ENCODE measurements at regions not wholly inside any gene's neighbourhood (a gene's known extent, or its start where the extent isn't known, plus 50 kb on each side); places are given as distances from the start of the nearest gene placed in this dataset.

DNA sequence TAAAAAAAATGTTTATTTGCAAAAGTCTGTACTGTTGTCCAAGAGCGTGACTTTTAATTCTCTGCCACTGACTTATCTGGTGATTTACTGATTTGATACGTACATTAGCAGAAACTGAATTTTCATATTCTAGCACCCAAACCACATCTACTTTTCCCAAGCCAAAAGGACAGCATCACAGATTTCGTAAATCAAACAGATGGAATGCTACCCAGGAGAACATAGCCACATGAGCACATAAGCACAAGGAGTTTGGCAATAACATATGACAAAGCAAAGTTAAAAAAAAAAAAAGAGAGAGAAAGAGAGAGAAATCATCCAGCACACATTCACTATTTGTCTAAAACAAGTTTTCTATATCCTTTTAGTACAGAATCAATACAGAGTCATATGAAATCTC, 83.7 kb downstream of the HINT1 start:
- no peaks in the 10 kb centered on the region for H3K27me3 ChIP-seq
- H3K4me3 ChIP-seq (ENCODE audit: low read depth, low read length) = no peak overlapping the region
- TF ChIP-seq, protein P1, sequence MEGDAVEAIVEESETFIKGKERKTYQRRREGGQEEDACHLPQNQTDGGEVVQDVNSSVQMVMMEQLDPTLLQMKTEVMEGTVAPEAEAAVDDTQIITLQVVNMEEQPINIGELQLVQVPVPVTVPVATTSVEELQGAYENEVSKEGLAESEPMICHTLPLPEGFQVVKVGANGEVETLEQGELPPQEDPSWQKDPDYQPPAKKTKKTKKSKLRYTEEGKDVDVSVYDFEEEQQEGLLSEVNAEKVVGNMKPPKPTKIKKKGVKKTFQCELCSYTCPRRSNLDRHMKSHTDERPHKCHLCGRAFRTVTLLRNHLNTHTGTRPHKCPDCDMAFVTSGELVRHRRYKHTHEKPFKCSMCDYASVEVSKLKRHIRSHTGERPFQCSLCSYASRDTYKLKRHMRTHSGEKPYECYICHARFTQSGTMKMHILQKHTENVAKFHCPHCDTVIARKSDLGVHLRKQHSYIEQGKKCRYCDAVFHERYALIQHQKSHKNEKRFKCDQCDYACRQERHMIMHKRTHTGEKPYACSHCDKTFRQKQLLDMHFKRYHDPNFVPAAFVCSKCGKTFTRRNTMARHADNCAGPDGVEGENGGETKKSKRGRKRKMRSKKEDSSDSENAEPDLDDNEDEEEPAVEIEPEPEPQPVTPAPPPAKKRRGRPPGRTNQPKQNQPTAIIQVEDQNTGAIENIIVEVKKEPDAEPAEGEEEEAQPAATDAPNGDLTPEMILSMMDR (IDR thresholded peaks at IDR 0.05; ENCODE audit: low read depth, low read length) = no peak
- no peak for DNase-seq
- H3K36me3 ChIP-seq = no peaks in the 10 kb centered on the region
- H3K9me3 ChIP-seq = no peaks in the 10 kb centered on the region
- H3K4me1 ChIP-seq = no peaks in the 10 kb centered on the region

DNA sequence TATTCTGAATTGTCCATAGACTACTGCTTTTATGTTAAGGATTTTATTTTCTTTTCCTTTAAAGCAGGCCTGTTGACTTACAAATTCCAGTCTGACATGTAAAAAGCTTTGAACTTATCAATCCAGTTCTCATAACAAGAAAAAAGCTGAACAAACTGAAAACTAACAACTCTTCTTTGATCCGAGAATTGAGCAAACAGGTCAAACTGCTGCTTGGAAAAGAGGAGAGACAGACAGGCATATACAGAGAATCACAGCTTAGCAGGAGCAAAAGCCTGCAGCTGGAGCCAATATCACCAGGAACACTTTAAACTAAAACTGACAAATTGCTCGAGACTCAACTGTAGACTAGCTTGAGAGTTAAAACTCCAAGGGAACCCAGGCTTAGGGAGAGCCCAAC, 85.8 kb downstream of the HINT1 start:
- TF ChIP-seq, protein P1 (IDR thresholded peaks at IDR 0.05; ENCODE audit: low read depth, low read length) = no peak
- Histone ChIP-seq H3K4me1 (no peaks in the 10 kb centered on the region), H3K4me3 (ENCODE audit: low read depth, low read length) (no peak overlapping the region), H3K36me3 (no peaks in the 10 kb centered on the region), H3K27me3 (no peaks in the 10 kb centered on the region), H3K9me3 (no peaks in the 10 kb centered on the region)
- no peak for DNase-seq

DNA sequence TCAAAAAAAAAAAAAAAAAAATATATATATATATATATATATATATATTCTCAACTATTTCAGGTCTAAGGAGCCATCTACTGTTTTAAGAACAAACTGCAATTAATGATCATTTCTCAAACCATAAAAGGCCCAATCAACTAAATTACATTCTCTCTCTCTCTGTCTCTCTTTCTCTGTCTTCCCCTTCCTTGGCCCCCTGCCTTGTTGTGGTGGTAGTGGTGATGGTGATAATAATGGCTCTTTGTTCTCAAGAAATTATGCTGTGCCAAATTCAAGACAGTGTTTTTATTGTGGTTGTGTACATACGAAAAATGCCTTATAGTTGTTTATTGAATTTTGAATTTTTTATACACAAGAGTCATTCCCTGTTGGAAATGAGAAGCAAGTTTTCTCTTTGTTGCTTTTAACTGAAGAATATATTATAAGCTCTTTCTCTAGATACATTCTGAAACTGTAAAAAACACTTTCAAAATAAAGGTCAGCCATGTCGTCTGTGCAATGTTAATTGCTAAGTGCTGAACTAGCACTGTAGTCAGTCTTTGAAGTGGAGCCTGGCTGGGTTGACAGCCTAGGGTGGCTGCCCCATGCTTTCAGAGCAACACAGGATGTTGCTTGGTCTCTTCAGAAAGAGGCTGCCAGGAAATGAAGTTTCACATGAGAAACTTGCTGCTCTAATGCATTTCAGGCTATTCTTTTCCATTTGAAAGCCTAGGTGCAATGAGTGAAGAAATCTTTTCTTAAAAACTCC, 96.0 kb downstream of the HINT1 start:
- no peak for DNase-seq
- TF ChIP-seq, protein P1 (IDR thresholded peaks at IDR 0.05; ENCODE audit: low read depth, low read length) = no peak
- H3K4me1 ChIP-seq = no peaks in the 10 kb centered on the region

DNA sequence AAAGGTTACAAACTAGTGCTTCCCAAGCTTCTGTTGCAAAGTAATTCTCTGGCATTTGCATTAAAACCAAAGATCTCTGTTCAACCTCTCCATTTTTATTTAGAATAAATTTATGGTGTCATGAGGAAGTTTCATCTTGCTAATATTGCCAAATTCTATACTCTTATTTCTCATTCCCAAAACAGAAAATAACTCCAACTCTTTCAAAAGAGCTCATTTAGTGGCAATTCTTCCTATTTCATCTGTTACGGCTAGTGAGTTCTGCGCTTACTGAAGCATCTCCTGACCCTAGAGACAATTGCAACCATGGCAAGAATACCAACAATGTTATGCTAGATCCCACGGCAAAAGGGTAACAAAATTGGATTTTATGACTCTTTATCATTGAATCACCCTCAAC, 97.0 kb downstream of the HINT1 start:
- Histone ChIP-seq H3K9me3 (no peaks in the 10 kb centered on the region), H3K4me1 (no peaks in the 10 kb centered on the region), H3K27me3 (no peaks in the 10 kb centered on the region), H3K36me3 (no peaks in the 10 kb centered on the region), H3K4me3 (ENCODE audit: low read depth, low read length) (no peak overlapping the region)
- DNase-seq = no peak
- TF ChIP-seq, protein P1 (IDR thresholded peaks at IDR 0.05; ENCODE audit: low read depth, low read length) = no peak

More for the DNA sequence above, 96.0 kb downstream of the HINT1 start:
- Histone ChIP-seq H3K4me3 (ENCODE audit: low read depth, low read length) (no peak overlapping the region), H3K9me3 (no peaks in the 10 kb centered on the region), H3K27me3 (no peaks in the 10 kb centered on the region), H3K36me3 (no peaks in the 10 kb centered on the region)

DNA sequence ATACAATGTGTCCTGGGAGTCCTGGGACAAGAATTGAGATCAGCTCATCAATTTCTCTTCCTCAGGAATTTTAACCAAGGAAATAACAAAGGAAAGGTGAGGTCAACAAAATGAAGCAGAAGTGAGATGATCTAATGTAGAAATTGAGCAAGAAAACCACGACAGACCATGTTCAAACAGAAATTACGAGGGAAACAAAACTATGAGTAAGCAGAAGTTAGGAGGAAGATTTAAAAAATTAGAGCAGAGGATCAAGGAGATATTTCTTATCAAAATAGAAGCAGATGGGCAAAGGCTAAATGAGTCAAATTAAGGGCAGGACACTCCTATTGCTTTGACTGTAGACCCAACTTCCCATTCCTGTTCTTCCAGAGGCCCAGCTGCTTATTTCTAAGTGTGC, 97.4 kb downstream of the HINT1 start:
- H3K4me1 ChIP-seq = no peaks in the 10 kb centered on the region
- TF ChIP-seq, protein P1 (IDR thresholded peaks at IDR 0.05; ENCODE audit: low read depth, low read length) = no peak
- DNase-seq = no peak

DNA sequence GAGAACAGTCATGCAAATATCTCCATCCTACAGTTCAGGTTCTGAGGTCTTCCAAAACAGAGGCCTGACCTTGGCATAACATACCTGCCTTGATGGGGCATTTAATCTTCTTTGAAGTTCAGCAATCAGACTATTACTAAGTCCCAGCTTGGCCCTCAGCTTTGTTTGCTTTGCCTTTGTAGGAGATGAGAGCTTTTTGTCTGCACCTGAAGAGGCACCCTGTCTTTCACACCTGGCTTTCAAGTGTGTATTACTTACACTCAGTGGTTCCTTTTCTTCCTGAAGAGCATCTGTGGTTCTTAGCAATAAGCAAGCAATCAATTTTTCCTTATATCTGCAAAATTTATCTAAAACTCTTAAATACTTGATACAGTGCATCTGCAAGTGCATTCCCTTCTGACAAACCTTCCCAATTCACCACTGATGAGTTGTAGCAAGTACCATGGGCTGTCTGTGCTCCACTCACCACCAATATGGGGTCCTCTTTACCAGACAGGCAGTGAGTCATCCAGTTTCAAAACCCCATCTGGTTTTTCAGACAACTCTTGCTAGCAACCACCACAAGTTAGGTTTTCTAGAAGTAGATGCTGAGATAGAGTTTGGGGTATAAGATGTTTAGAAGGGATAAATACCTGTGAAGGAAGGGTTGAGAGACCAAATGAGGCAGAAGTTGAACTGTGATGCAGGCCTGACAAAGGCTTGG, 100.2 kb downstream of the HINT1 start:
- no peak for DNase-seq

More for the DNA sequence above, 97.4 kb downstream of the HINT1 start:
- Histone ChIP-seq H3K4me3 (ENCODE audit: low read depth, low read length) (no peak overlapping the region), H3K9me3 (no peaks in the 10 kb centered on the region), H3K36me3 (no peaks in the 10 kb centered on the region), H3K27me3 (no peaks in the 10 kb centered on the region)

More for the DNA sequence above, 100.2 kb downstream of the HINT1 start:
- no peaks in the 10 kb centered on the region for H3K36me3 ChIP-seq
- H3K27me3 ChIP-seq = no peaks in the 10 kb centered on the region
- H3K4me1 ChIP-seq = no peaks in the 10 kb centered on the region
- no peak overlapping the region for H3K4me3 ChIP-seq (ENCODE audit: low read depth, low read length)
- no peaks in the 10 kb centered on the region for H3K9me3 ChIP-seq
- TF ChIP-seq, protein P1 (IDR thresholded peaks at IDR 0.05; ENCODE audit: low read depth, low read length) = no peak

Data from BE2C (cell line).